ENCODE measurements at regions not wholly inside any gene's neighbourhood (a gene's known extent, or its start where the extent isn't known, plus 50 kb on each side); places are given as distances from the start of the nearest gene placed in this dataset.
A peak's percentile ranks its signal among the peaks of the same experiment; 100 is the strongest.
"Not testable (repeated sequence)": the region's sequence is repeated elsewhere in the genome, so short reads cannot be mapped to it uniquely, and the experiment has no call there.

GRCh38 chr3:159502986-159503385 is 485.6 kb upstream of the IL12A start:
- Histone ChIP-seq H3K9ac (ENCODE audit: low read depth, low read length, poor library complexity) (no peak overlapping the region), H3K79me1 (ENCODE audit: low read depth, low read length) (no peaks in the 10 kb centered on the region), H3K4me1 (ENCODE audit: control insufficient read depth in 2 of 2, insufficient read depth in 1 of 2, low read depth in 1 of 2, low read length in 2 of 2) (no peaks in the 10 kb centered on the region), H3K4ac (ENCODE audit: low read length) (no peak overlapping the region), H3K36me3 (replicated peaks in 1 of 2; ENCODE audit: control insufficient read depth in 2 of 2, insufficient read depth in 2 of 2, low read length in 2 of 2) (no peaks in the 10 kb centered on the region), H2BK15ac (ENCODE audit: low read length) (no peak overlapping the region), H4K8ac (ENCODE audit: low read depth, low read length) (no peak overlapping the region), H3K18ac (ENCODE audit: low read length) (no peak overlapping the region), H2BK5ac (ENCODE audit: low read length) (no peak overlapping the region), H3K27ac (replicated peaks; ENCODE audit: low read length) (no peak overlapping the region), H2BK12ac (ENCODE audit: low read length) (no peak overlapping the region), H3K9me3 (replicated peaks in 1 of 2; ENCODE audit: control insufficient read depth in 2 of 2, insufficient read depth in 1 of 2, low read depth in 1 of 2, low read length in 2 of 2) (no peaks in the 10 kb centered on the region), H3K27me3 (ENCODE audit: control insufficient read depth in 3 of 3, insufficient read depth in 3 of 3, low read depth in 1 of 3, low read length in 3 of 3) (no peaks in the 10 kb centered on the region), H3K23ac (ENCODE audit: low read depth, low read length, poor library complexity) (no peak overlapping the region), H3K14ac (ENCODE audit: low read length) (no peak overlapping the region), H4K91ac (ENCODE audit: low read depth, low read length, poor library complexity) (no peak overlapping the region), H2AK5ac (ENCODE audit: low read depth, low read length) (no peak overlapping the region), H3K4me3 (ENCODE audit: low read length in 2 of 2) (no peak overlapping the region), H2AFZ (ENCODE audit: low read length) (no peak overlapping the region), H3K4me2 (ENCODE audit: insufficient read depth, low read length, poor library complexity, severe bottlenecking) (no peak overlapping the region), H2BK120ac (ENCODE audit: low read depth, low read length) (no peak overlapping the region)
- no CpG with 5 or more reads among the region's 2 CpGs for WGBS, 2 donors (ENCODE audit: extremely low coverage in 2 of 2, insufficient read length in 2 of 2, insufficient replicate concordance in 1 of 2)
- no peak for DNase-seq (ENCODE audit: low spot score)

DNA sequence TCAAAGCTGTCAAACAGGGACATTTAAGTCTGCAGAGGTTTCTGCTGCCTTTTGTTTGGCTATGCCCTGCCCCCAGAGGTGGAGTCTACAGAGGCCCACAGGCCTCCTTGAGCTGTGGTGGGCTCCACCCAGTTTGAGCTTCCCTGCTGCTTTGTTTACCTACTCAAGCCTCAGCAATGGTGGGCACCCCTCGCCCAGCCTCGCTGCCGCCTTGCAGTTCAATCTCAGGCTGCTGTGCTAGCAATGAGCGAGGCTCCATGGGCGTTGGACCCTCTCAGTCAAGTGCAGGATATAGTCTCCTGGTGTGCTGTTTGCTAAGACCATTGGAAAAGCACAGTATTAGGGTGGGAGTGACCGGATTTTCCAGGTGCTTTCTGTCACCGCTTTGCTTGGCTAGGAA is 477.6 kb upstream of the IL12A start:
- not testable (repeated sequence) for H2BK15ac ChIP-seq (ENCODE audit: low read length); H3K9me3 ChIP-seq (replicated peaks in 1 of 2; ENCODE audit: control insufficient read depth in 2 of 2, insufficient read depth in 1 of 2, low read depth in 1 of 2, low read length in 2 of 2); H3K4me3 ChIP-seq (ENCODE audit: low read length in 2 of 2); H2AK5ac ChIP-seq (ENCODE audit: low read depth, low read length); H2BK5ac ChIP-seq (ENCODE audit: low read length); H3K4me2 ChIP-seq (ENCODE audit: insufficient read depth, low read length, poor library complexity, severe bottlenecking); H3K23ac ChIP-seq (ENCODE audit: low read depth, low read length, poor library complexity); H4K8ac ChIP-seq (ENCODE audit: low read depth, low read length); H3K14ac ChIP-seq (ENCODE audit: low read length); H3K27me3 ChIP-seq (ENCODE audit: control insufficient read depth in 3 of 3, insufficient read depth in 3 of 3, low read depth in 1 of 3, low read length in 3 of 3); H2AFZ ChIP-seq (ENCODE audit: low read length); H2BK12ac ChIP-seq (ENCODE audit: low read length); H4K91ac ChIP-seq (ENCODE audit: low read depth, low read length, poor library complexity); H2BK120ac ChIP-seq (ENCODE audit: low read depth, low read length); H3K4ac ChIP-seq (ENCODE audit: low read length); H3K79me1 ChIP-seq (ENCODE audit: low read depth, low read length); H3K27ac ChIP-seq (replicated peaks; ENCODE audit: low read length); H3K18ac ChIP-seq (ENCODE audit: low read length); H3K36me3 ChIP-seq (replicated peaks in 1 of 2; ENCODE audit: control insufficient read depth in 2 of 2, insufficient read depth in 2 of 2, low read length in 2 of 2); H3K4me1 ChIP-seq (ENCODE audit: control insufficient read depth in 2 of 2, insufficient read depth in 1 of 2, low read depth in 1 of 2, low read length in 2 of 2); DNase-seq (ENCODE audit: low spot score)
- WGBS, 2 donors (ENCODE audit: extremely low coverage in 2 of 2, insufficient read length in 2 of 2, insufficient replicate concordance in 1 of 2): no CpG with 5 or more reads among the region's 7 CpGs
- H3K9ac ChIP-seq (ENCODE audit: low read depth, low read length, poor library complexity): peak overlapping the region; percentile 4

DNA sequence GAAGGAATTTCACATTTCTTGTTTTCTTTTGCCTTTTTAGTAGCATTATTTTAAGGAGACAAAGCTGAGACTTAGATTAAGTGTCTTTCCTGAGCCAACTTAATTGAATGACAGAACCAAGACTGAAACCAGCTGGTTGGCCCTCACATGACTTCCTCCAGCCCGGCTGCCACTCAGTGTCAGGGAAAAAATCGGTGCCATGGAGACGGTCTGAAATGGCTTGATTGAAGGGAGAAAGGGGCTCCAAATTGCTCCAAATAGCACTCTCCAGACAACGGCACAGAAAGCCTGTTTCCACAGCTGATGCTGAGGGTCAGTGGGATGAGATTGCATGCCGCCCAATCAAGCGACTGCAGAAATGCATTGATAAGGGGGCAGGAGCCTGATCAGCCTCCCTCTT is 475.2 kb upstream of the IL12A start:
- H3K27ac ChIP-seq (replicated peaks; ENCODE audit: low read length): no peak overlapping the region
- H3K4me2 ChIP-seq (ENCODE audit: insufficient read depth, low read length, poor library complexity, severe bottlenecking): no peak overlapping the region
- H3K14ac ChIP-seq (ENCODE audit: low read length): no peak overlapping the region
- H2AK5ac ChIP-seq (ENCODE audit: low read depth, low read length): no peak overlapping the region
- H3K9me3 ChIP-seq (replicated peaks in 1 of 2; ENCODE audit: control insufficient read depth in 2 of 2, insufficient read depth in 1 of 2, low read depth in 1 of 2, low read length in 2 of 2): no peaks in the 10 kb centered on the region
- peak overlapping the region; percentile 63 for H2AFZ ChIP-seq (ENCODE audit: low read length)
- H3K4me1 ChIP-seq (ENCODE audit: control insufficient read depth in 2 of 2, insufficient read depth in 1 of 2, low read depth in 1 of 2, low read length in 2 of 2): peaks cover 0 to 2% of the 10 kb centered on the region in 2 donors
- no peaks in the 10 kb centered on the region for H3K27me3 ChIP-seq (ENCODE audit: control insufficient read depth in 3 of 3, insufficient read depth in 3 of 3, low read depth in 1 of 3, low read length in 3 of 3)
- no peak overlapping the region for H3K9ac ChIP-seq (ENCODE audit: low read depth, low read length, poor library complexity)
- H2BK15ac ChIP-seq (ENCODE audit: low read length): no peak overlapping the region
- no peak overlapping the region for H2BK120ac ChIP-seq (ENCODE audit: low read depth, low read length)
- peak overlapping the region; percentile 94 for H4K8ac ChIP-seq (ENCODE audit: low read depth, low read length)
- H2BK12ac ChIP-seq (ENCODE audit: low read length): no peak overlapping the region
- DNase-seq (ENCODE audit: low spot score): no peak
- no CpG with 5 or more reads among the region's 6 CpGs for WGBS, 2 donors (ENCODE audit: extremely low coverage in 2 of 2, insufficient read length in 2 of 2, insufficient replicate concordance in 1 of 2)
- H3K23ac ChIP-seq (ENCODE audit: low read depth, low read length, poor library complexity): no peak overlapping the region
- no peaks in the 10 kb centered on the region for H3K79me1 ChIP-seq (ENCODE audit: low read depth, low read length)
- H3K4ac ChIP-seq (ENCODE audit: low read length): no peak overlapping the region
- no peaks in the 10 kb centered on the region for H3K36me3 ChIP-seq (replicated peaks in 1 of 2; ENCODE audit: control insufficient read depth in 2 of 2, insufficient read depth in 2 of 2, low read length in 2 of 2)
- no peak overlapping the region for H3K4me3 ChIP-seq (ENCODE audit: low read length in 2 of 2)
- H2BK5ac ChIP-seq (ENCODE audit: low read length): no peak overlapping the region
- H4K91ac ChIP-seq (ENCODE audit: low read depth, low read length, poor library complexity): no peak overlapping the region
- peak overlapping the region; percentile 77 for H3K18ac ChIP-seq (ENCODE audit: low read length)

- Histone ChIP-seq H2AK5ac (ENCODE audit: low read depth, low read length) (no peak overlapping the region), H3K9me3 (replicated peaks in 1 of 2; ENCODE audit: control insufficient read depth in 2 of 2, insufficient read depth in 1 of 2, low read depth in 1 of 2, low read length in 2 of 2) (no peaks in the 10 kb centered on the region), H3K27me3 (ENCODE audit: control insufficient read depth in 3 of 3, insufficient read depth in 3 of 3, low read depth in 1 of 3, low read length in 3 of 3) (no peaks in the 10 kb centered on the region), H3K4me2 (ENCODE audit: insufficient read depth, low read length, poor library complexity, severe bottlenecking) (no peak overlapping the region), H3K4ac (ENCODE audit: low read length) (no peak overlapping the region), H2BK120ac (ENCODE audit: low read depth, low read length) (no peak overlapping the region), H3K4me3 (ENCODE audit: low read length in 2 of 2) (no peak overlapping the region), H2AFZ (ENCODE audit: low read length) (peak overlapping the region; percentile 63), H3K4me1 (ENCODE audit: control insufficient read depth in 2 of 2, insufficient read depth in 1 of 2, low read depth in 1 of 2, low read length in 2 of 2) (peaks cover 0 to 2% of the 10 kb centered on the region in 2 donors), H3K27ac (replicated peaks; ENCODE audit: low read length) (no peak overlapping the region), H2BK5ac (ENCODE audit: low read length) (no peak overlapping the region), H2BK15ac (ENCODE audit: low read length) (no peak overlapping the region), H4K8ac (ENCODE audit: low read depth, low read length) (no peak overlapping the region), H3K79me1 (ENCODE audit: low read depth, low read length) (no peaks in the 10 kb centered on the region), H3K18ac (ENCODE audit: low read length) (no peak overlapping the region), H3K9ac (ENCODE audit: low read depth, low read length, poor library complexity) (no peak overlapping the region), H4K91ac (ENCODE audit: low read depth, low read length, poor library complexity) (no peak overlapping the region), H3K36me3 (replicated peaks in 1 of 2; ENCODE audit: control insufficient read depth in 2 of 2, insufficient read depth in 2 of 2, low read length in 2 of 2) (no peaks in the 10 kb centered on the region), H3K14ac (ENCODE audit: low read length) (no peak overlapping the region), H3K23ac (ENCODE audit: low read depth, low read length, poor library complexity) (no peak overlapping the region), H2BK12ac (ENCODE audit: low read length) (no peak overlapping the region)
- no peak for DNase-seq (ENCODE audit: low spot score)
- no CpG with 5 or more reads among the region's 5 CpGs for WGBS, 2 donors (ENCODE audit: extremely low coverage in 2 of 2, insufficient read length in 2 of 2, insufficient replicate concordance in 1 of 2)
Observed at GRCh38 chr3:159513867-159514380, 474.7 kb upstream of the IL12A start.

Data from neuronal stem cell (in vitro differentiated cells).